Inflammatory macrophage treated with lipopolysaccharide for 4 hours (primary cell): ENCODE measurements at regions not wholly inside any gene's neighbourhood (a gene's known extent, or its start where the extent isn't known, plus 50 kb on each side); places are given as distances from the start of the nearest gene placed in this dataset.

ENCODE experiments used
- DNase-seq: peaks from one replicate; pipeline ENCODE4 v3.0.0-alpha.2; 2020

DNA sequence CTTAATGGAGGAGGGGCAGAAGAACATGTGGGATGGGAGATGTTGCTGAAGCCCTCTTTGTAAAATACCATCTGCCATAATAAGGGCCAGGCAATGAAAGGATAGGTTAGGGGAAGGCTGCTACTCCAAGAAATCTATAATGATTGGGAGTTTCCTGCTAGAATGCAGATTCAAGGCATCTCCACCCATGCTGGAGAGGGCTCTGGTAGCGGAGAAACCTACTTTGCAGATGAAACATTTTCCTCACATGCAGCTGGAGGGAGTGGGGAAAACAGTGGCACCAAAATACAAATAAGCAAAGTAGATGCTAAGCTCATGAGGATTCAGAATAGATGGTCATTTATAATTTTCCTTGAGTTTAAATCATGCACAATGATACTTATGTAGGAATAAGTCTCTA lies 82.3 kb upstream of the GCFC2 start:
- DNase-seq: no peak

GRCh38 chr2:75792146-75792545 lies 81.4 kb upstream of the GCFC2 start:
- DNase-seq: no peak

DNA sequence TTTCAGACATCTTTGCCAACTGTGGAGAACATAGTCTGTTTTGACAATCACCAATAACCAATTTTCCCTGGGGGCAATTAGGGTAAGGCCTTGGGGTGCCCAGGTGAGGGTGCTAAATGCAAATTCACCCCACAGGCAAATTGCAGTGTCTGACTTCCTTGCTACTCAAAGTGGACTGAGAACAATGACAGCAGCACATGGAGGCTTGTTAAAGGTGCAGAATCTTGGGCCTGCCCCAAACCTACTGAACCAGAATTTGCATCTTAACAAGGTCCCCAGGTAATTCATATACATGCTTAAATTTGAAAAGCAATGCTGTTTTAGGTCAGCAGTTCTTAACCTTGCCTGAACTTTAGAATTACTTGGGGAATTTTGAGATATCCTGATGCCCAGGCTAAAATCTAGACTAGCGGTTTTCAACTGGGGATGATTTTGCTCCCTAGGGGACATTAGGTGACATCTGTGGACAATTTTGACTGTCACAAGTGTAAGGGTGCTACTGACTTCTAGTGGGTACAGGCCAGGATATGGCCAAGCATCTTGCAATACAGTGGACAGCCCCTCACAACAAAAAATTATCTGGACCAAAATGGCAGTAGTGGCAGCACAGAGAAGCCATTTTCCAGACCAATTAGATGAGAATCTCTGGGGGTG lies 80.2 kb upstream of the GCFC2 start:
- DNase-seq: no peak

DNA sequence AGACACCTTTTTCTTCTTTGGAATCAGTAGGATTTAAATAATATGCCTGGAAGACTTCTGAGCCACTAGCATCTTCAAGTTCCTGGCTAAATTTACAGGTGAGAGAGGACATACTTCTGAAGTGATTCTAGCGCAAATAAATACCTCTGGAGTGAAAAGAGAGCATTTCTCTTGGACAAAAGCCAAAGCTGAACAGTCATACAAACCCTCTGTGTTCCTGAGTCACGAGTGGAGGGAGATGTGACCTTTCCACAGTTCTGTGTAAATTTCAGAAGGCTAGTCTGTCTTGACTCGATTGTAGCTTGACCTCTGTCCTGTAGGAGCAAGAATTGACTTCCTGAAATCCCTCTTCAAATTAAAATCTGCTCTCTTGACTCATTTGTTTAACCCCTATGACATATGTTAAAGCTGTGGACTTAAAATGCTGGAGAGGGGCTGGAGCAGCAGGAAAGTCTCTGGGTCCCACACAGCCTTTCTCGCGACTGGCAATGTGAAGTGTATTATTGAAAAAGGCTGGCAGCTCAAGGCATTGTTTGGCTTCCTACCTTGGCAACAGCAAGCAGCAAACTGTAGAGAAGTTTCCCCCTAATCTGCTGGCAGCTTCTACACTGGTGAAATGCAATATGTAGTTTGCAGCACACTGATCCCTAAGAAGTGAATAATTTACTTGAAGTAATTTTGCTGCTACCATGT lies 79.6 kb upstream of the GCFC2 start:
- DNase-seq: no peak

DNA sequence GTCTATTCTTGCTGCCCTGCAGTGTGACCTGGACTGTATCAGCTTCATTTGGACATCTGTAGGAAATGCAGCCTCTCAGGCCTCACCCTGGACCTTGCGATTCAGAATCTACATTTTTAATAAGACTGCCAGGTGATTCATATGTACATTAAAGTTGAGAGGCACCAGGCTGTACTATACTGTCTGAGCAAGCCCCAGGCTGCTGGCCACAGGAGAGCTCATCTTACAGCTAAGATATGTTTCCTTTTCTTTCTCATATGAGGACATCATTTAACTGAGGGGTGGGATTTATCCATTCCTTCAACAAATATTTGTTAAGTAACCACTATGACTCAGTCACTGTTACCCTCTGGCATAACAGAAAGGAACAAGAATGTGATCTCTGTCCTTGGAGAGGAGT lies 78.2 kb upstream of the GCFC2 start:
- no peak for DNase-seq

DNA sequence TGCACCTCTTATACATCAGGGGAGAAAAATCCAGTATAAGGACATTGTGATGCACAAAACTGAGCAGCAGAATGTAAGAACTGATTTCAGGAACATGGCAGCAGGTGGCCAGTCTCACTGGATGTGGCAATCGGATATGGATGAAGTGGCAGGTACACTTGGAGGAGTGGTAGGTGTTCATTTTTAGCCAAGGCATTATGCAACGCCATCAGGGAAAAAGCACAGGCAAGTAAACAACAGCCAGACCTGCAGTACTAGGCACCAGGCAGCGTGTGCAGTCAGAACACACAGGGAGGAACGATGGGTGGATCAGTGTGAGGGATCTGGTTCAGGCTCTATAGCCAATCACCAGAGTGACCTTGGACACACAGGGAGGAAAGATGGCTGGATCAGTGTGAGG lies 77.4 kb upstream of the GCFC2 start:
- DNase-seq: no peak

DNA sequence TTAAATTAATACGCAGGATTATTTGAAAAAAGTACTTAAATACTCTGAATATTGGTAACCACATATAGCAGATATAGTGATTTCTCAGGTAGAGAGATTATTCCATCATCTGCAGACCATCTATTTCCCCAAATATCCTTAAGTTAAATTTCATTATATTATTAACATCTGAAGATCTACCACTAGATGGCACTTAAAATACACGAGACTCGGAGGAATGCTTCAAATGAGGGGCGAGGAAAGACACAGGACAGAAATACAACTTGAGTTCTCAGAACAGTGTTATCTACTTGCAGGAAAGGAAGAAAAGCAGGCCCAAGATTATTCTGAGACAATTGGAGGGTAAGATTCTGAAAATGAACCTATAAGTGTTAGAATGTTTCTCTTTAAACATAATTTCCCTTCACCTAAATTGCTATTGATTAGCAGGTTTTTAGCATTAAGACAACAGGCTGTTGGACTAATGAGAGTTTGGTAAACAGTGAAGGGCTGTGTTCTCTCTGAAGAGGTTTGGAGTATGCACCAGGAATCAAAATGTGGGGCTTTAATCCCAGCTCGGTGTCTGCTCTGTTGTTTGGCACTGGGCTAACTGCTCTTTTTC lies 76.9 kb upstream of the GCFC2 start:
- DNase-seq: peak; percentile 10

DNA sequence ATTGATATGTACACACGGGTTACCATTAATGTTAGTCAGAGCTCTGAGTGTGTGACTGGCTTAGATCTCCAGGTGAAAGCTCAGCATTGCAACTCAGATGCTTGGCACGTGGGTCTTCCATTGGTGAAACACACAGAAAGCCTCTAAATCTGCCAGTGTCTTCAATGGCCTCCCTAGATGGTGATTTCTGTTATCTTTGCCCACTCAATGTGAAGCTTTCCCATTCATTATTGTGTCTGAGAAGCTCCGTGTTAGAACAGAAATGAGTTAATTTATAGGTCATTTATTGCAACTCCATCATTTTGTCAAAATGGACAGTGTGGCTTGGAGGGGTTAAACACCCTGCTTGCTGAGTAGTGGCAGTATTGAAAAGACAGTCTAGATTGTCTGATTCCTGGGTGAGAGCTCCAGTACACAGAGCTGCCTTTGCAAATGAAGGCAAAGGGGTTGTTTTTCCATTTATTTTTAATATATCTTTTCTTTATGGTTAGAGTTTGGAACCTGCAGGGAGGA lies 64.7 kb upstream of the GCFC2 start:
- DNase-seq: no peak

GRCh38 chr2:75772908-75773630 lies 62.4 kb upstream of the GCFC2 start:
- no peak for DNase-seq

- DNase-seq: no peak
Observed at GRCh38 chr2:75765798-75766197, 55.1 kb upstream of the GCFC2 start.

DNA sequence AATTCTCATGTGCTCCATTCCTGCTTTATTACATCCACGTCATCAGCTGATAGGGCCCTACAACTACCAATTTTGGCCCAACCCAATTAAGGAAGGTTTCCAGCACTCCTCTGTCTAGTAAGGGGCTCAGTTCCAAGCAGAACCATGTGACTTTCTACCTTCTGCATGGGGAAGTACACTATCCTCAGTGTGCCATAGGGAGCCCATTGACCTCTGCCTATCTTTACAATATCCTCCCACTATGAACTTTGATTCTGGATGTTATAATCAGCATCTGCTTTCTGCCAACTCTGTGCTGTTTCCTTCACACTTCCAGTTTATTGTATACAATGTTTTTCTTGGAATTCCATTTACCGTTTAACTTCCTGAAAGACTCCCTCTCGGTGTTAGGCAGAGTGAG lies 53.9 kb upstream of the GCFC2 start:
- no peak for DNase-seq
